ENCODE measurements at regions not wholly inside any gene's neighbourhood (a gene's known extent, or its start where the extent isn't known, plus 50 kb on each side); places are given as distances from the start of the nearest gene placed in this dataset.

DNA sequence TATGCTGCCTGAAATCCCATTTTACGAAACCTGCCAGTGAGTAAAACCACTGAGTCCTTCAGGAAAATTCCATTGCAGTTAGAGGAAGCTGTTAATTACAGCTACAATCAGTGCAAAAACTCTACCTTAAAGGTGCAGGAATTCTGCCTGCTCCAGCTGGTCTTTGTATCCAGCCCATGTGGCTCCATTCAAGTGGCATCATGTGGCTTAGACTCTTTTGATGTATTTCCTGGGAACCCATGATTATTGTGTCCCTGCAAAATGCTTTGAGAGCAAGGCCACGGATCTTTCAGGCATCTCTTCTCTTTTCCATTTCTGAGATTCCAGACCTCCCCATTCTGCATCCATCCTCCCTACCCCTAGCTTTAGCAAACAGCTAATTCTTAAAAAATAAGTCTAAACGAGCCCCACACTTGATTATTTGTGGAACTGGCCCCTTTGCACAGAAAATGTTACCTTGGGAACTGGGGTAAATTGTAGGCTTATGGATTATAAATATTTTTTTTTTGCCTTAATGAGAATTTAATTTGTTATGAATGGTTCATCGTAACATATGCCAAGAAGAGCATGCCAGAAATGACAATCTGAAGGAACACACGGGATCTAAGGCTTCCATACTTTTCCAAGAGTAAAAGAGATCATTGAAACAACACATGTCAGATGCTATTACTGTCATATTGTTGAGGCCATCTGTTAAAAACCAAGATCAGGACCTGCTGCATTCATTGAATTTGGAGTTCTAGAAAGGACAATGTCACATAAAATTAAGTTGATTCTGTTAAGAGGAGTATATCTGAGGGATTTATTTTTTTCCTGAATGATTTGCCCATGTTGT, 144.6 kb downstream of the TPH2 start:
- Histone ChIP-seq H3K4me1 (no peaks in the 10 kb centered on the region), H3K9me3 (no peaks in the 10 kb centered on the region), H3K4me3 (no peak overlapping the region), H3K27ac (no peak overlapping the region), H3K36me3 (no peaks in the 10 kb centered on the region), H3K27me3 (no peaks in the 10 kb centered on the region)
- 58 to 66% (median 65%) methylated on average over 5 of the region's 5 CpGs for WGBS, 5 donors
- DNase-seq, result no peak
- intact Hi-C loops (cut with DNase I; ENCODE audit: low total_unique reads), result no loop called here
- TF ChIP-seq EP300 (IDR thresholded peaks at IDR 0.05), result no peak
- TF ChIP-seq POLR2AphosphoS5 (IDR thresholded peaks at IDR 0.05), result no peak
- TF ChIP-seq, protein P1, sequence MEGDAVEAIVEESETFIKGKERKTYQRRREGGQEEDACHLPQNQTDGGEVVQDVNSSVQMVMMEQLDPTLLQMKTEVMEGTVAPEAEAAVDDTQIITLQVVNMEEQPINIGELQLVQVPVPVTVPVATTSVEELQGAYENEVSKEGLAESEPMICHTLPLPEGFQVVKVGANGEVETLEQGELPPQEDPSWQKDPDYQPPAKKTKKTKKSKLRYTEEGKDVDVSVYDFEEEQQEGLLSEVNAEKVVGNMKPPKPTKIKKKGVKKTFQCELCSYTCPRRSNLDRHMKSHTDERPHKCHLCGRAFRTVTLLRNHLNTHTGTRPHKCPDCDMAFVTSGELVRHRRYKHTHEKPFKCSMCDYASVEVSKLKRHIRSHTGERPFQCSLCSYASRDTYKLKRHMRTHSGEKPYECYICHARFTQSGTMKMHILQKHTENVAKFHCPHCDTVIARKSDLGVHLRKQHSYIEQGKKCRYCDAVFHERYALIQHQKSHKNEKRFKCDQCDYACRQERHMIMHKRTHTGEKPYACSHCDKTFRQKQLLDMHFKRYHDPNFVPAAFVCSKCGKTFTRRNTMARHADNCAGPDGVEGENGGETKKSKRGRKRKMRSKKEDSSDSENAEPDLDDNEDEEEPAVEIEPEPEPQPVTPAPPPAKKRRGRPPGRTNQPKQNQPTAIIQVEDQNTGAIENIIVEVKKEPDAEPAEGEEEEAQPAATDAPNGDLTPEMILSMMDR (IDR thresholded peaks at IDR 0.05), result no peak
- no peak for TF ChIP-seq POLR2A (IDR thresholded peaks at IDR 0.05)

DNA sequence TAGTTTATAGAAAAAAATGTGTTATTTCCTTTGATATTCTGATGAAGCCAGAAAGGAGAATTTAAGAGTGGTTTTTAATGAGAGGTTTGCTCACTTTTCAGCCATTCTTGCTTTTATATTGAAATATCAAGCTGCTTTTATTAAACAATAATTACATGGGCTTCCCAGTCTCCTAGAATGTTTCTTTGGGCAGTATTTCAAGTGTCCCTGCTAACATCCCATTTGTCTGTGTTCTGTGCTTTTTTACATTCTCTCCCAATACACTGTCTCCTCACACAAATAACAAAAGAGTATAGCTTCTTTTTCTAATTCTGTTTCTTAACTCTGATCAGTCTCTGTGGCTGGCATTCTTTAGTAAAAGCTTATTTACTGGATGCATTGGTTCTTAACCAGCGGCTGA, 145.4 kb downstream of the TPH2 start:
- intact Hi-C loops (cut with DNase I; ENCODE audit: low total_unique reads), result no loop called here
- no peak for DNase-seq

DNA sequence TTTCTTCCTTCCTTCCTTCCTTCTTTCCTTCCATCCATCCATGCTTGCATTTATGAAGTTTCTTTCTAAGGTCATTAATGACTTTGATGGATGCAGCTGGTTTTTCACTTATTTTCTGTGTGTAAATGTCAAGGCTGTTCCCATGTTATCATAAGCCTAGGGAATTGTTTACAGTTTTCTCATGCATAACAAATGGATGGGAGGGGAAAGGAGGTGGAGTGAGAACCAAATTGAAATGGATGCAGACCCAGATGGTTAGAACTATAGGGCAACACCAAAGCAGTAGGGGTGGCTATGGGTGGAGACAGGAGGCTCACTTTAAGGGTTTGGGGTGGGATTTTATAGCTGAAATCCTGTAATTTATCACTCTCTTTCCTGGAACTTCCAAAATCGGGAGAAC, 146.2 kb downstream of the TPH2 start:
- no peaks in the 10 kb centered on the region for H3K36me3 ChIP-seq
- no peaks in the 10 kb centered on the region for H3K9me3 ChIP-seq
- H3K4me3 ChIP-seq, result no peak overlapping the region
- WGBS, 5 donors, result 23 to 54% (median 35%) methylated on average over 1 of the region's 1 CpG
- H3K4me1 ChIP-seq, result no peaks in the 10 kb centered on the region
- intact Hi-C loops (cut with DNase I; ENCODE audit: low total_unique reads), result no loop called here
- DNase-seq, result no peak
- no peak overlapping the region for H3K27ac ChIP-seq
- H3K27me3 ChIP-seq, result no peaks in the 10 kb centered on the region
- TF ChIP-seq, protein P1 (IDR thresholded peaks at IDR 0.05), result no peak
- no peak for TF ChIP-seq EP300 (IDR thresholded peaks at IDR 0.05)
- no peak for TF ChIP-seq POLR2A (IDR thresholded peaks at IDR 0.05)
- no peak for TF ChIP-seq POLR2AphosphoS5 (IDR thresholded peaks at IDR 0.05)

More for the DNA sequence above, 145.4 kb downstream of the TPH2 start:
- WGBS, 5 donors, result 2 to 54% (median 42%) methylated on average over 1 of the region's 1 CpG
- Histone ChIP-seq H3K4me1 (no peaks in the 10 kb centered on the region), H3K36me3 (no peaks in the 10 kb centered on the region), H3K27ac (no peak overlapping the region), H3K4me3 (no peak overlapping the region), H3K27me3 (no peaks in the 10 kb centered on the region), H3K9me3 (no peaks in the 10 kb centered on the region)
- TF ChIP-seq POLR2A (IDR thresholded peaks at IDR 0.05) (no peak), POLR2AphosphoS5 (IDR thresholded peaks at IDR 0.05) (no peak), EP300 (IDR thresholded peaks at IDR 0.05) (no peak)
- TF ChIP-seq, protein P1 (IDR thresholded peaks at IDR 0.05), result no peak

DNA sequence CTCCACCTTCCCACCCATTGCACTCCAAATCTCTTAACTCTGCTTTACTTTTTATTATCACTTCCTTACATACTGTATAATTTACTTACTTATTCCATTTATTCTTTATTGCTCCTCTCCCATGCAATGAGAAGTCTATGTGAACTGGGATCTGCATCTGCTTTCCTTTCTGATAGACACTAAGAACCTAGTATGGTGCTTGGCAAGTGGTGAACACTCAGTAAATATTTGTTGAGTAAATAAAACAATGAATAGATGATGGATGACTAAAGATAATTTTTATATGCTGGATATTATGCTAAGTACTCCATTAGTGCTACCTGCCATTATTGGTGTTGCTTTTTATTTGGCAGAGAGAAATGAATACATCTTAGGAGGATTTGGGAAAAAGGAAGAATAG, 151.0 kb downstream of the TPH2 start:
- intact Hi-C loops (cut with DNase I; ENCODE audit: low total_unique reads), result no loop called here
- no peaks in the 10 kb centered on the region for H3K4me1 ChIP-seq
- no peak overlapping the region for H3K27ac ChIP-seq
- H3K4me3 ChIP-seq, result no peak overlapping the region
- TF ChIP-seq EP300 (IDR thresholded peaks at IDR 0.05), result no peak
- no peak for TF ChIP-seq POLR2AphosphoS5 (IDR thresholded peaks at IDR 0.05)
- TF ChIP-seq POLR2A (IDR thresholded peaks at IDR 0.05), result no peak
- TF ChIP-seq, protein P1 (IDR thresholded peaks at IDR 0.05), result no peak
- no peaks in the 10 kb centered on the region for H3K27me3 ChIP-seq
- no peak for DNase-seq
- H3K9me3 ChIP-seq, result peaks cover 4 to 16% (median 11%) of the 10 kb centered on the region in 4 donors
- H3K36me3 ChIP-seq, result no peaks in the 10 kb centered on the region
